Activated naive CD4-positive, alpha-beta T cell treated with anti-CD3 and anti-CD28 coated beads, Interleukin-2, amount 50 U/mL, for 24 hours (primary cell): ENCODE measurements at regions not wholly inside any gene's neighbourhood (a gene's known extent, or its start where the extent isn't known, plus 50 kb on each side); places are given as distances from the start of the nearest gene placed in this dataset.

Experiments used
- H3K27ac Mint-ChIP-seq: one replicate; pipeline ENCODE4 v1.8.0; 2021; ENCODE audit warnings: mild to moderate bottlenecking, mixed read lengths
- H3K27me3 Mint-ChIP-seq: one replicate; pipeline ENCODE4 v1.8.0; 2021; ENCODE audit warnings: mixed read lengths
- H3K36me3 Mint-ChIP-seq: one replicate; pipeline ENCODE4 v1.8.0; 2021; ENCODE audit warnings: mixed read lengths
- H3K4me1 Mint-ChIP-seq: one replicate; pipeline ENCODE4 v1.8.0; 2021; ENCODE audit warnings: mixed read lengths
- H3K4me3 Mint-ChIP-seq: one replicate; pipeline ENCODE4 v1.8.0; 2021; ENCODE audit warnings: mild to moderate bottlenecking, mixed read lengths
- H3K9me3 Mint-ChIP-seq: one replicate; pipeline ENCODE4 v1.8.0; 2021; ENCODE audit warnings: mixed read lengths

GRCh38 chr13:64033921-64034320, 2618.3 kb upstream of the PCDH20 start:
- no peak overlapping the region for H3K27ac Mint-ChIP-seq
- no peaks in the 10 kb centered on the region for H3K4me1 Mint-ChIP-seq
- no peaks in the 10 kb centered on the region for H3K27me3 Mint-ChIP-seq
- no peaks in the 10 kb centered on the region for H3K9me3 Mint-ChIP-seq
- no peaks in the 10 kb centered on the region for H3K36me3 Mint-ChIP-seq
- no peak overlapping the region for H3K4me3 Mint-ChIP-seq

- Mint-ChIP-seq H3K27me3 (no peaks in the 10 kb centered on the region), H3K4me3 (no peak overlapping the region), H3K36me3 (no peaks in the 10 kb centered on the region), H3K4me1 (no peaks in the 10 kb centered on the region), H3K9me3 (peaks cover 8% of the 10 kb centered on the region), H3K27ac (no peak overlapping the region)
These were observed 2613.9 kb upstream of the PCDH20 start for GRCh38 chr13:64029343-64030093.

- no peaks in the 10 kb centered on the region for H3K27me3 Mint-ChIP-seq
- H3K4me3 Mint-ChIP-seq, result no peak overlapping the region
- no peaks in the 10 kb centered on the region for H3K36me3 Mint-ChIP-seq
These were observed 2612.9 kb upstream of the PCDH20 start for GRCh38 chr13:64028551-64028950.

GRCh38 chr13:64020126-64020525, 2604.5 kb upstream of the PCDH20 start:
- Mint-ChIP-seq H3K9me3 (peaks cover 19% of the 10 kb centered on the region), H3K4me1 (no peaks in the 10 kb centered on the region), H3K27ac (no peak overlapping the region), H3K4me3 (no peak overlapping the region), H3K36me3 (no peaks in the 10 kb centered on the region), H3K27me3 (no peaks in the 10 kb centered on the region)

More at GRCh38 chr13:64028551-64028950, 2612.9 kb upstream of the PCDH20 start:
- Mint-ChIP-seq H3K27ac (no peak overlapping the region), H3K4me1 (no peaks in the 10 kb centered on the region), H3K9me3 (peaks cover 8% of the 10 kb centered on the region)

GRCh38 chr13:64007339-64007738, 2591.7 kb upstream of the PCDH20 start:
- Mint-ChIP-seq H3K36me3 (no peaks in the 10 kb centered on the region), H3K4me1 (no peaks in the 10 kb centered on the region), H3K27me3 (no peaks in the 10 kb centered on the region), H3K27ac (no peak overlapping the region), H3K4me3 (no peak overlapping the region), H3K9me3 (peaks cover 6% of the 10 kb centered on the region)

- H3K27me3 Mint-ChIP-seq, result no peaks in the 10 kb centered on the region
- peaks cover 18% of the 10 kb centered on the region for H3K9me3 Mint-ChIP-seq
- H3K36me3 Mint-ChIP-seq, result no peaks in the 10 kb centered on the region
- no peak overlapping the region for H3K4me3 Mint-ChIP-seq
- H3K27ac Mint-ChIP-seq, result no peak overlapping the region
- no peaks in the 10 kb centered on the region for H3K4me1 Mint-ChIP-seq
These were observed 2584.7 kb upstream of the PCDH20 start for GRCh38 chr13:64000321-64000720.

- Mint-ChIP-seq H3K27me3 (no peaks in the 10 kb centered on the region), H3K4me1 (no peaks in the 10 kb centered on the region), H3K4me3 (no peak overlapping the region), H3K36me3 (no peaks in the 10 kb centered on the region), H3K27ac (no peak overlapping the region), H3K9me3 (peaks cover 18% of the 10 kb centered on the region)
These were observed 2584.1 kb upstream of the PCDH20 start for GRCh38 chr13:63999614-64000305.

- Mint-ChIP-seq H3K27me3 (no peaks in the 10 kb centered on the region), H3K36me3 (no peaks in the 10 kb centered on the region), H3K4me1 (no peaks in the 10 kb centered on the region), H3K27ac (no peak overlapping the region), H3K9me3 (no peaks in the 10 kb centered on the region), H3K4me3 (no peak overlapping the region)
These were observed 2567.7 kb upstream of the PCDH20 start for GRCh38 chr13:63983366-63983765.

- Mint-ChIP-seq H3K27me3 (no peaks in the 10 kb centered on the region), H3K4me1 (no peaks in the 10 kb centered on the region), H3K9me3 (no peaks in the 10 kb centered on the region), H3K27ac (no peak overlapping the region), H3K4me3 (no peak overlapping the region), H3K36me3 (no peaks in the 10 kb centered on the region)
These were observed 2564.3 kb upstream of the PCDH20 start for GRCh38 chr13:63979951-63980350.

GRCh38 chr13:63972328-63972727, 2556.7 kb upstream of the PCDH20 start:
- no peak overlapping the region for H3K27ac Mint-ChIP-seq

GRCh38 chr13:63954683-63955082, 2539.0 kb upstream of the PCDH20 start:
- Mint-ChIP-seq H3K4me3 (no peak overlapping the region), H3K27ac (no peak overlapping the region), H3K9me3 (peaks cover 11% of the 10 kb centered on the region), H3K36me3 (no peaks in the 10 kb centered on the region), H3K4me1 (no peaks in the 10 kb centered on the region), H3K27me3 (no peaks in the 10 kb centered on the region)

More at GRCh38 chr13:63972328-63972727, 2556.7 kb upstream of the PCDH20 start:
- H3K9me3 Mint-ChIP-seq, result peaks cover 6% of the 10 kb centered on the region
- no peaks in the 10 kb centered on the region for H3K4me1 Mint-ChIP-seq
- H3K4me3 Mint-ChIP-seq, result no peak overlapping the region
- H3K36me3 Mint-ChIP-seq, result no peaks in the 10 kb centered on the region
- H3K27me3 Mint-ChIP-seq, result no peaks in the 10 kb centered on the region

- no peak overlapping the region for H3K27ac Mint-ChIP-seq
- no peaks in the 10 kb centered on the region for H3K4me1 Mint-ChIP-seq
- H3K9me3 Mint-ChIP-seq, result peaks cover 5% of the 10 kb centered on the region
- no peak overlapping the region for H3K4me3 Mint-ChIP-seq
- H3K27me3 Mint-ChIP-seq, result no peaks in the 10 kb centered on the region
- H3K36me3 Mint-ChIP-seq, result no peaks in the 10 kb centered on the region
These were observed 2532.4 kb upstream of the PCDH20 start for GRCh38 chr13:63948045-63948444.

- H3K4me3 Mint-ChIP-seq, result no peak overlapping the region
- H3K4me1 Mint-ChIP-seq, result no peaks in the 10 kb centered on the region
- no peak overlapping the region for H3K27ac Mint-ChIP-seq
- no peaks in the 10 kb centered on the region for H3K27me3 Mint-ChIP-seq
- peaks cover 4% of the 10 kb centered on the region for H3K9me3 Mint-ChIP-seq
- no peaks in the 10 kb centered on the region for H3K36me3 Mint-ChIP-seq
These were observed 2529.3 kb upstream of the PCDH20 start for GRCh38 chr13:63944911-63945310.

GRCh38 chr13:63942372-63942771, 2526.7 kb upstream of the PCDH20 start:
- H3K27me3 Mint-ChIP-seq, result no peaks in the 10 kb centered on the region
- H3K9me3 Mint-ChIP-seq, result peaks cover 4% of the 10 kb centered on the region
- no peaks in the 10 kb centered on the region for H3K4me1 Mint-ChIP-seq
- no peaks in the 10 kb centered on the region for H3K36me3 Mint-ChIP-seq
- H3K27ac Mint-ChIP-seq, result no peak overlapping the region
- H3K4me3 Mint-ChIP-seq, result no peak overlapping the region

- no peaks in the 10 kb centered on the region for H3K27me3 Mint-ChIP-seq
- no peak overlapping the region for H3K4me3 Mint-ChIP-seq
- H3K4me1 Mint-ChIP-seq, result no peaks in the 10 kb centered on the region
- no peaks in the 10 kb centered on the region for H3K36me3 Mint-ChIP-seq
- peaks cover 8% of the 10 kb centered on the region for H3K9me3 Mint-ChIP-seq
- no peak overlapping the region for H3K27ac Mint-ChIP-seq
These were observed 2523.2 kb upstream of the PCDH20 start for GRCh38 chr13:63938851-63939250.

- Mint-ChIP-seq H3K27ac (no peak overlapping the region), H3K27me3 (no peaks in the 10 kb centered on the region), H3K9me3 (peaks cover 6% of the 10 kb centered on the region), H3K4me3 (no peak overlapping the region), H3K36me3 (no peaks in the 10 kb centered on the region), H3K4me1 (no peaks in the 10 kb centered on the region)
These were observed 2494.9 kb upstream of the PCDH20 start for GRCh38 chr13:63910511-63910910.
